SU-DHL-6 (cell line): ENCODE measurements at regions not wholly inside any gene's neighbourhood (a gene's known extent, or its start where the extent isn't known, plus 50 kb on each side); places are given as distances from the start of the nearest gene placed in this dataset.

Experiments used
- CTCF ChIP-seq: fragments of 200-600 bp; sonication (generic); IDR thresholded peaks from one replicate; pipeline ENCODE4 v1.5.1; 2017; ENCODE audit warnings: antibody characterized with exemption, mild to moderate bottlenecking, low read length, moderate library complexity; ENCODE audit not compliant: insufficient read depth, poor library complexity, severe bottlenecking
- EZH2phosphoT487 ChIP-seq: fragments of 200-600 bp; sonication (generic), shearing (Covaris generic); conservative IDR thresholded peaks from 2 replicates; pipeline ENCODE4 v1.6.1; 2018; ENCODE audit warnings: mild to moderate bottlenecking, antibody characterized with exemption, low read length, moderate library complexity, mixed read lengths

DNA sequence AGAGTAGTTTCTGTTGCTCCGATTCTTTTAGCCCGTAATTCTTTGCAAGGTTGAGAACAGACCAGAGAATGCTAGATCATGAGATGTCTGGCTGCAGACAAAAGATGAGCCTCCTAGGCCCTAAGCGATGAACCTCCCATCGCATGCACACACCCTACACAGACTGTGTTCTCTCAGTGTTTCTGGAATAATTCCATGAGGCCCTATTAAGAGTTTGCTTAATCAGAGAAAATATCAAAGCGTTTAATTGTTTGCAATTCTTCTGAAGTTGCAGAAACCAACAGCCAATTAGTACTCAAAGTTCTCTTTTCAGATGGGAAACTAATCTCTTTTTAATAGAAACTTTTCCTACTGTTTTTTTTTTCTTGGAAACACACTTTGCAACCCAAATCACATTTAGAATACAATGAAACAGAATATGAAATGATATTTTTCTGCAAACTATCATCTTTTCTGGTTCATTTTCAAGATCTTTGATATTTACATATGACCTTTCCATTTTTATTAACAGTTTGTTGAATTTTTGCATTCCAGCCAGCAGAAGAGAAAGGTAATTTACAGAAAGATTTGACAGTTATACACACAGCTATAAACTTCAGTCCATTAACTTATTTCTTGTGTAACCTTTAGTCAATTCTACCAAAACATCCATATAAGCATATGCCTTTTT is 1525.6 kb downstream of the ARAP2 start:
- TF ChIP-seq CTCF (no peak), EZH2phosphoT487 (no peak)
